HS-27A (cell line): ENCODE measurements at regions not wholly inside any gene's neighbourhood (a gene's known extent, or its start where the extent isn't known, plus 50 kb on each side); places are given as distances from the start of the nearest gene placed in this dataset.

Source experiments
- DNase-seq: peaks from one replicate; pipeline ENCODE4 v3.0.0-alpha.2; 2012; ENCODE audit warnings: low read depth, missing footprints

DNA sequence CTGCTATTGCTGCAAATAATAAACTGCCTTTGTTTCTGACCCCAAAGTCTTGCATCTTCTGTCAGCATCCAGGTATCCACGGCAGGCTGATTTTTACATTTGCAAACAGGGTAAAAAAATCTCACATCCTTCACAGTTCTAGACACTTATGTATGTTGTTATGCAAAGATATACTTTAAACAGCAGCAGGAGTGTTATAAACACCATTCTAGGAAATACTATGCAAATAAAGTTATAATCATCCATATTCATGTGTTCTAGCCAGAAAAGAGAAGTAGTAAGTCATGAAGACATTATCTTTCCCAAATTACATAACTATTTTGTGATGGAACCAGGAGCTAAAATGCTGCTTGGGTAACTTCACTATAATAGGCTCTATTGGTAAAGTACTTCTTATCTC is 534.2 kb downstream of the LTN1 start:
- no peak for DNase-seq

DNA sequence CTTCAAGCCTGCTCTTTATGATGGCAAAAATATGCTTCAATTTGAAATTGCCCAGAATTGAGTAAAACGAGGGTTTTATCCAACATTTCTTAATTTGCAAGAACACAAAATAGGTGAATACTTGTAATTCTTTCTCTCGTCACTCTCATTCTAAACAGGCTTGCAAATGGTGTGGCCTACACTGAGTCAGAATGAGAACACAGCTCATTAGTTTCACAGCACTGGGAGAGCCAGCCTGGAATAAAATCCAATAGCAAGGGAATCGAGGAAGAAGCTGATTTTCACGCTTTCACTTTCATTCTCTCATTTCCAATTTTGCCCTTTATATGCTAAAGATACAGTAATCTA is 537.5 kb downstream of the LTN1 start:
- no peak for DNase-seq

DNA sequence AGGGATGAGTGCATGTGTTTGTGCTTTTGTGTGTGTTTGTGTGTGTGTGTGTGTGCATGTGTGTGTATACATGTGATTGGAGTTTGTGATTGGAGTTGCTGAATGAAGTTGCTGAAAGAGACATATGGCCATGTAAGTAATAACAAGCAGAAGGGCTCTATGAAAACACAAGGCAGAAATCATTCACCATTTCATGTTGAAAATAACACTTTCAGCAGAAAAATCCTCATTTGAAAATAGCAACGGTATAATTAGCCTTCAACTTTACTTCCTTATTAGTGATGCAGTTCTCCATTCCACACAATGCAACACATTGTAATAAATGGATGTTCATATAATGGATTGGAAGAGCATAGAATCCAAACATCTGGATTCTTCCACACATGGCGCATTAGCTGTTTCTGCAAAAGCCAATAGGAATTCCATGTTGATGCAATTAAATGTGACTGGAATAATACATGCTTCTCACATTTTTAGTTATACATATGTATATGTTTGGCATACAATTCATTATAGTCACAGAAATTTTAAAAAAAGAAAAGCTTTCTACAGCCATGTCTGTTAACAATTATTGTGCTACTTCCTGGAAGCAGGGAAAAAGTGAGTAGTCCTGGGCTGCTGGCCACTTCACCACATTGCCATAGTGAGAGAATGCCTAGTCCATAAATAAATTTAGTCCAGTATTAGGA is 538.0 kb downstream of the LTN1 start:
- DNase-seq: no peak

DNA sequence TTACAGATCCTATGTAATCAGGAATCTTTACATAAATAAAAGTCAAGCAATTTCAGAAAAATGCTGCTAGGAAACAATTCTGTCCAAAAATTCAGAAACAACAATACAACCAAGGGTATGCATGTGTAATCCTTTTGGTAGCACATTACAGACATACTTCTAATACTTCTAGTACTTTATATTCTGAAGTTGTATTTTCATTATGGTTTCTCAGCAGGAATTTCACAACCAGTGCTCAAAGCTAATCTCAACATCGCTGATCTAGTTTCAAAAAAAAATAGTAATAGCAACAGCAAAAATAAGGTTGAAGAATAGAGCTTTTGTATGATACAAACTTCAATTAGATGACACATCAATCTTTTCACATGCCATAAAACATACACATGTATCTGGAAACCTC is 545.2 kb downstream of the LTN1 start:
- no peak for DNase-seq

DNA sequence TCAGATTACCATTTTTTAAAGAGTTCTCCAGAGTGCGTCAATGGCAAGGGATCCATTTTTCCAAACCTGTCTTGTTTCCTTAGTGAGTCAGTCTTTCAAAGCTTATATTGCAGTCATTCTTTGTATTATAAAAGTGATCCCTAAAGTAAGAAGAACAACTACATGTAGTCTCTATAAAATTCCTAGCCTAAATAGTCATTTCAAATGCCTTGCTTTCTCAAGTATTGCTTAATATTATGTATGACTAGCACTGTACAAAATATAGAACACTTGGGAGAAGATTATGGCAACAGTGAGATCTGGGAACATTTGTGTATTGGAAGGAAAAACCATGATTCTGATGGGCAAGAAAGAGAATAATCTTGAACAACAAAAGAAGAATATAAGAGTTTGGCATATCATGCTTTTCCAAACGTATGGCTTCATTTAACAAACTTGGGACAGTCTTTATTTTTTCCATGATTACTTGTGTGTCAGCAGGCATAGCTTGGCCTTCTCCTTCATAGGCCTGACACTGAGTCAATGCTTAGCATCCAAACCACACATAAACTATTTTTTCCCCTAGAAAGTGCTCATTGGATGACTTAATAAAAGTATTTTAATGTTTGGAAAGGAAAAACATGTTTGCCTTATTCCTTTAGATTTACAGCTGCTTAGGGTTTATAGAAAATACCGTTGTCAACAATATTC is 547.4 kb downstream of the LTN1 start:
- DNase-seq: no peak

DNA sequence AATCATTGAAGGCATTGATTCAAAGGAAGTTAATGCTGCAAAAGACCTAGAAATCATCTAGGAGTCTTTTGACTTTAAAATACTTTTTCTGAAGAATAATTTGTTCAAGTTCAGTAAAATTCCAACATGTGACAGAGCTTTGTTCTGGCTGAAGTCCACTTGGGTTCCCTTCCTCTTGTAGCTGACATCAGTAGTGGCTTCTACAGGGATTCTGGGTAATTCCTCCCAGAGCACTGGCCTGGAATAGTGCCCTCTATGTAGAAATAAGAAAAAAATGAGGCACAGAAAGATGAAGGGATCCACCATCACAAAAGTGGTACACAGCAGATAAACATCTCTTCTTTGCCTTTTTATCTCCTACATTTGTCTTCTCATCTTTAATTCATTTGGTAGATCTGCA is 548.1 kb downstream of the LTN1 start:
- DNase-seq: no peak

DNA sequence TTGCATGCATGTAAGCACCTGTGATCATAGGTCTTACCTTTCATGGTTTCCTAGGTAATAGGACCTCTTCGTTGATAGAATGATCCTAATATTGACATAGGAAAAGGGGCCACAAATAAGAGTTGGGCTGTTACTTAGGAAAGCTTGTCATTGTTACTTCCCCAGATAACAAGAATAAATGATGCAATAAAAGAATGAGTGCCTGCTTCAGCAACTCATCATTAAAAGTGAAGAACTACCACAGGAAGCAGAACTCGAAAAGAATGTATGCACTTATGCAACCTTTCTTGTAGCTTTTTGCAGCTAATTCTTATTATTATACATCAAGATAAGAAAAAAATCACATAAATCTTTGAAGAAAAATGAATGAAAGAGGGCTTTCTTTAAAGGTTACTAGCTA is 548.6 kb downstream of the LTN1 start:
- no peak for DNase-seq

DNA sequence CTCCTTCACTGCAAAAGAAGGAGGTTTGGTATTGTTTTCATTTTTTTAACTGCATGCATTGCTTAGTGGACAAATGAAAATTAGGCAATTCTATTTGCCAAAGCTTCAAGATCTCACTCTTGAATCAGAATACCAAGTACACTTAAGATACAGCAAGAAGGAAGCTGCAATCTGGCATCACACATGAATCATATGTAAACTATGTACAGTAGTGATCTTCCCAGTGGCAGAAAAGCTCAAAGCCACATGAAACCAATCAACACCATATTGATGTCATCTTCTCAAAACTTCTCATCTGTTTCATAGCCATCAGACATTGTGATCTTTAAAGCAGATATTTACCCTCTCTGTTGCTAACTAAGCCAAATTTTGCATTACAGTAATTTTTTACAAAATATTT is 550.1 kb downstream of the LTN1 start:
- DNase-seq: no peak

DNA sequence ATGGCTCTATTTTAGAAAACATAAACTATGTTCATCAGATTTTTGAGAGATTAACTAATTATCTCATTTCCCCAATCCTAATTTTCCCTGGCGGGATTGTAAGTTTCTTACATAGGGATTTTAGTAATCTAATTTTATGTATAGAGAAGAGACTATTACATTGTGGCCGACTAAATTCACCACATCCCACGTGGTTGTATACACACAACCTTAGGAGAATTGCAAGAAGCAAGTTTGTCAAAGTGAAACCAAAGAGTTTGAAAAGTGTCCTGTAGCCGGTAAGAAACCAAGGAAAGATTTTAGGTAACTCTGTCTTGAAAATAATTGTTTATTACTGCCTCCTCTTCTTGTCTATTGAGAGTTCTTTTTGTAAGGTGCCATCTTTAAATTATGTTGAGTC is 550.6 kb downstream of the LTN1 start:
- no peak for DNase-seq

DNA sequence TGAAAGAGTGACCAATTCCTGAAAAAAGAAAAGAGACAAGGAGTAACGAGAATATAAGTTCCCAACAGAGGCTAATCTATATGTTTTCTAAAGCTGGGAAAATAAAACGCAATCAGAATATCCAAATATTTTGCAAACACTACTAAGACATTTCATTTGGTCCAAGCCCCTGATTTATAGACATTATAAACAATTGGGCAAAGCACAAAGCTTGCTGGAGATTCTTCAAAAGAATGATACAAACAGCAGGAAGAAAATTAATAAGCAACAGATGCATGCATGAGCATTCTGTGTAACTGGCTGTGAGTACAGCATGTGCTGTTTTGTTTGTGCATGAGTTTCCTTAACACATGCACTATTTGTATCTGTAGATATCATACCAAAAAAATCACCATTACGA is 552.9 kb downstream of the LTN1 start:
- no peak for DNase-seq

DNA sequence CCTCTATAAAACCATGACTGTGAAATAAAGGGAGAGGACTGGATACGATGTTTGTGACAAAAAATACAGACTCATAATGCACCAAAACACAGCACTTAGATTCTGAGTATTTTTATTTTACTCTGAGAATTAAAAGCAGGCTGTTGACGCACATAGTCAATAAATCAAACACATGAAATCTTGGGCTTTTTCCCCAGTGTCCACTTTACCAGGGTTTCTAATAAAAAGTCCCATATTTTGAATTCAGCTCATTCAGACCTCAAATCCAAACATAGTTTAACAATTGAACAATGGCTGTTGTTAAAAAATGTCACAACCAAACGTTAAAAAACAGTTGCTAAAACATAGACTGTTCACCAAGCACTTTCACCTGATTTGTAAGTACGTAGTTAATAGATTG is 553.4 kb downstream of the LTN1 start:
- DNase-seq: no peak

DNA sequence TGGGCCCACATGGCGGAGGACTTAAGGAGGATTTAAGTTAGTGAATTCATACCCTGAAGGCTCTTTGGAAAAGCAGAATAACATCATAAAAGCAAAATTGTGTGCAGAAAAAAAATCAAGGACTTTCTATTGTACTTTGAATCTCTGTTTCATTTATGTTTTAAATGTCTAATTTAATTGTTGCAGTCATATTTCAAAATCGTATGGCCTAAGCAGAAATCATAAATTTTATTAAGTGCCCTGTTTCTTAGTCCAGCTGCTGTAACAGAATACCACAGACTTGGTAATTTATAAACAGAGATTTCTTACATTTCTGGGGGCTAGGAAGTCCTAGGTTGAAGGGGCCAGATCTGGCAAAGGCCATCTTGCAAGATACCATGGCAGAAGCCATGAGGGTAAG is 555.6 kb downstream of the LTN1 start:
- no peak for DNase-seq

DNA sequence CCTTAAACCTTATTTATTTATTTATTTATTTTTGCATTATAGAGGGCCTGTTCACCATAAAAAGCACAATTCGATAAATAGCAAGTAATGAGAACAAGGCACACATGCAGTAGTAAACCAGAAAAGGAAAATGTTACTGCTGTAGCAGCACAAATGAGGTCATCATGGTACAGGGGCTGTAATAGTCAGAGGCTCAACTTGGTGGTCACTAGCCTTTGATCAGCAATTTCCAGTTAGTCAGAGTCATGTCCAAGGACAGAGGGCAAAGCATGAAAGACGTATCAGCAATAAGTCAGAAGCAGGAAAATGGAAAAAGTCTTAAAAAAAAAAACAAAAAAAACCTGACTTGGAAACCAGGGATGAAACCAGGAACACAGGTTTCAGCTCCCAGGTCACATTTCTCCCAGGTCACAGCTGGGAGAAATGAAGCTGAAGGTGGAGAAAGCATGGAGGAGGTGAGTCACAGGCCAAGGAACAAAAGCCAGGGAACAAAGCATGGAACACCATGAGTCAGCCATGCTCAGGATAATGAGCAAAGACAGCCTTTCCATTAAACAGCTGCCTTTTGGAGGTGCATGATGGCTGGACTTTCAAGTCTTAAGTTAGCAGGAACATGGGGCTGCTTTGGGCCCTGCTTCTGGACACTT is 556.3 kb downstream of the LTN1 start:
- no peak for DNase-seq

DNA sequence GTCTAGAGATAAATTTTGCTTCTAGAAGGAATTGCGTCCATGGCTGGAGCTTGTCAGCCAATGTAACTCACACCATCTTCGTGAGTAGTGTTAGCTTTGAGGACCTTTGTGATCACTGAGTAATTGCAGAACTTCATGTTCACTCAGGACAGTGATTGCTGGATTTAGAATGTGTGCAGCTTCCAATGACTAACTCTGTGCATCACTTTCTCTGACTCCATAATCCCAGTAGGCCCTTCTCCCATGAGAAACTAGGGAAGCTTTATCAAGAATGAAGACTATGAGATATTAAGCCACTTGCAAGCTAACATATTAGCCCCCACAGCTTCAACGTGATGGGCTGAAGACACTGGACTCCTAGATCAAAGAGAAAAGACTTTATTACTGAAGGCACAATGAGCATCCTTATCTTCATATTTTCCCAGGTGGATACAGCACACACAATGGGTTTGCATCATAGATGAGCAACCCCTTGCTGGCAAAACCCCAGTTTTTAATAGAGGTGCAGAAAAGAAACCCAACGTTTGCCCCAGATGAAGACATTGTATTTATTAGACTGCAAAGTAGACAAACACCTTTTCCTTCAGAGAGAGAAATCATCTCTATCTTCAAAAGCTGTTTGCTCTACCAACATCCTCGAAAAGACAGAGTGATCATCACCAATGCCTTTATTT is 561.0 kb downstream of the LTN1 start:
- no peak for DNase-seq

DNA sequence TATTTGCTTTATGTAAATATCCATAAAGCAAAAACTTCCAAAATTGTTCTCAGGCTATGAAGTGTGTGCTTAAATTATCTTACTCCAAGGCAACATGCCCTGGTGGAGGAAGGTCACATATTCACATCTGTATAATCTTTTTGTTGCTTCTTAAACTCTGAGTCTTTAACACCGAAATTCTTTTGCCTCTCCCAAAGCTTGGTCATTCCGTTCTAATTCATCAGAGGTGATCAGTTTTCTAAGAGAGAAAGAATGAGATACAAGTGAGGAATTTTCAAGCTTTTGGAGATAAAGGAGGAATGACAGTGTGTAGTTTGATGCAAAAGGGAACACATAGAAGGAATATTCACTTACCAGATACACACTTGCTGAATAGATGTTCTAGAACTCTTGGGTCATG is 561.7 kb downstream of the LTN1 start:
- no peak for DNase-seq

DNA sequence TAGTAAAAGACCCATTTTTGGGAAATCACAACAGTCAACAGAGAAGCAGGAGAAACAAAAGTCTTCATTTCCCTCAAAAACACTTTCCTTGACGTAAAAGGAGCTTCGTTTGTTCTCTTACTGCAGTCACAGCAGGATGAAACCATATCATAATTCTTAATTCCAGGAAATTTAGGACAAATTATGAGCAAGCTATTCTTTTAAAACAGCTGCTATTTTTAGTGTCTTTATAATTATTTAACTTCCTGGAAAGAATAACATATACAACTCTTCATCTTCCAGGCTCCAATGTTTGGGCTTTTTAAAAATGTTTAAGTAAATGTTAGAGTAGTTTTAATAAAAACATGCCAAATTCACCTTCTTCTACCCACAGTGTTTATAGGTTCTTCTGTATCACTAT is 563.5 kb downstream of the LTN1 start:
- no peak for DNase-seq

DNA sequence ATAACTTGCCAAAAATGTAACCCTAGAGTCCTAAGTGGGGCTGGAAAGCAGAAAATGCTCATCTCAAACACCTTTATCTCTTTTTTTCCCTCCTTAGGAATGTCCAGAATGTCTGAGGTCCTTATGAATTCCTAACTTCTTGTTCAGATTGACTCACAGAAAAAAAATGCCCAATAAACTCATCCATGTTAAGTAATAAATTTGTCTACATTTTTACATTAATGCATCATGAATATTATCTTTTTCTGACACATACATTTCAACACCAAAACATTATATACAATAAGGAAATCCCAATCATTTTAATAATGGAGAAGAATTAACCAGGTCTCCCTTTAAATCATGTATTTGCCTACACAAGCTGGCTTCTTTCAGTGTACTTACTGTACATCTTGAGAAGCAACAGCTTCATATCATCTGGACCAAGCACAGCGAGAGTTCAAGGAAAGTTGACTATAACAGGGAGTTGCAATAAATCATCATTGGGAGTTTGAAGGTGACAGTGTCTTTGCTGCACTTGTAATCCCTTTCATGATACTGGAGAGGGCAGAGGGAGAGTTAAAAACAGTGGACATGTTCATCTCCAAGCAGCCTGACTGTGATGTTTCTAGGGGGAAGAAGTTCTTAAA is 565.2 kb downstream of the LTN1 start:
- no peak for DNase-seq

DNA sequence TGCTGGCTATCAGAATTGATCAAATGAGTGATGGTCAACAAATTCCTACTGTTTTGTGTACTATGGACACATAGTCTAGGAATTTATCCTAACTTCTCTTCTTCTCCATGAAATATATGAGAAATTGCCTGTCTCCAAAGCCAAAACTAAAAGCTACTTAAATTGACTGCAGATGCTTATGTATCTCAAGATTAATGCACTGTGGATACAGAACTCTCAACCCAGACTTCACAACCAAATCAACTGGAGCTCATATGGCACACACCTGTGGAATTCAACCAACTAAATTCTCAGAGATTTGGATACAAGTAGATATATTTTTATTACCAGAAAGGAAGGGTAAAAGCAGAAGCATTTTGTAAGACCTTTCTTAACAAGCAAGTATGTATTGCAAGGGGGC is 566.1 kb downstream of the LTN1 start:
- no peak for DNase-seq

DNA sequence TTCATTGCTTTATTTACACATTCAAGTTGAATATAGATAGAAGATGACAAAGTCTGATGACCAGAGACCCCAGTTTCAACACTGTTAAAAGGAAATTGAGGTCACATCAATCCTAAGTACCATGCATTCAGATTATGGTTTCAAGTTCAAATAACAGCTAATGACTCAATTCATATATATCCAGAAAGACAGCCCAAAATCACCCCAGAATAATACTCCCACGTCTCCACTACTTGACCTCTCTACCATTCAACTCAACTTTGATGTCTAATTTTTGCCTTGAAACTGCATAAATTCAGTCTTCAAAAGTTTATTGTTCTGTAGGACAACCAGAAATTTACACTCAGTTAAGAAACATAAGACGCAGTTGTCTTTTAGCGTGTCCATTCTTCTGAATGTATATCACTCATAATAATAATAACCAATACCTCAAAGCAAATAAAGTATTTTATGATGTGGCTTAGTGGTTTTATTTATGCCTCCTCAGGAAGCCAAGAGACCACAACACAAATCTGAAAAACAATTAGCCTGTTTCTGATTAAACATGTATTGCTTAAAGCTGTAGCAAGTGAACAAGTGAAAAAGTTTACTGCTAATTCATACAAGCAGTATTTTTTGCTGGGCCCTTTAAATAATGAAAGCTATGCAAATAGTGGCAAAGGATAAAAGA is 569.0 kb downstream of the LTN1 start:
- no peak for DNase-seq

DNA sequence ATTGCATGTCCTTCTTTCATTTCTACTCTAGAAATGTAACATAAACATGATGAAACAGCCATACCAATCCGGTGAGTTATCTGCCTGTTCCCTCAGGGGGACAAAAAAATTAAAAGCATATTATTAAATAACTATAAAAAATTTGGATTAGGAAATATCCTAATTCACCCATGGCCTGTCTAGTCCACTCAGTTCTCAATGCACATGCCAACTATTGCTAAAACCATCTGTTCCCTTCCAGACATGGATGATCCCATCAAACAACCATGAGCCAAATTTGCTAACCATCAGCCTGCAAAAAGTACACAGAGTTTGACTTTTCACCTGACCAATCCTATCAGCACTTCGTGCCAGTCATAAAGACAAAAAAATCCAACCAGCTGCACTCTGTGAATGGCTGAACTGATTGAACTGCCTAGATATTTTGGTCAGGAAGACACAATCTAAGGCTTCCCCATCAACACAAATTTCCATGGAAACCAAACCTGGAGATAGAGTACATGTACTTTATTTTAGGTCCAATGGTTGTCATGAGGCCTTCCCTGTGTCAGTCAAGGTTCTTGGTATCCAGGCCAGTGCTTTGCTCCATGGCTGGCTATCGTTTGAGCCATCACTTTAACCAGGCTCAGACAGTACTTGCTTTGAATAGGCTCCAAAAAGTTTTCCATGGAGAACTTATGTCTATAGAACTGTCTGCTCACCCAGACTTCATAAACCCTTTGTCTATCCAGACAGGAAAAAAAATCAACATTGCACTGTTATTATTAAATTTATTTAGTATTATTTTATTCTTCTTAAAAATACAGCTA is 570.8 kb downstream of the LTN1 start:
- no peak for DNase-seq

DNA sequence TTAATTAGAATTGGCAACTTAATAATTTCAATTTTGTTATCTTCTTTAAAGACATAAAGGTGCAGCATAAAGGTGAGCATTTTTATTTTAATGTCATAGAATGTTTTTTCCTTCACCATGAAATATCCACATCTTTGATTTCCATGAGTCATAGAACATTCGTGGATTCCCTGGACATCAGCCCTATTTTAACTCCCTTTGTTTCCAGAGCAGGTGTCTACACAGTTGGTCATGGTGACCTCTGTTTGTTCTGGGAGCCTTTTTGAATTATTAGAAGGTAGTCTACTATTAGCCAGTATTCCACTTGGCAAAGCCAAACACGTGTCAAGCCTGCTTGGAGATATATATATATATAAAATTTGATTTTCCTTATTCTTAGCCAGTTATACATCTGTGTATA is 572.9 kb downstream of the LTN1 start:
- no peak for DNase-seq
